ENCODE measurements at regions not wholly inside any gene's neighbourhood (a gene's known extent, or its start where the extent isn't known, plus 50 kb on each side); places are given as distances from the start of the nearest gene placed in this dataset.

DNA sequence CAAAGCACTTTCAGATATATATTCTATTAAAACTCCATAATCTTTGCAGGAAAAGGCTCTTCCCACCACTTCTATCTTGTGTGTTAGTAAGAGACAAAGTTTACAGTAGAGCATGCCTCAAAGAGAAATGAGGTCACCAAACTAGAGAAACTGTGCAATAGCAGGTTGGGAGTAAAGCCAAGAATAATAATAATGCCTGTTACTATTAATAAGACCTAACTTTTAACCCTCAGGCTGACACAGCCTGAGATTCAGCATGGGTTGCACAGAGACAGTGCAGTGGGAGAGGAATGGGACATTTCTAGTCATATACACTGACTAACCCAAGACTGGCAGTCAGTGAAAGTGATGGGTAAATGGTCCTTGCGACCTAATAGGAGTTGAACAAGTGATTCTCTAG is 320.2 kb upstream of the NFIA start:
- no peak overlapping the region for H3K4me3 ChIP-seq (replicated peaks; ENCODE audit: low read depth, low read length)
- TF ChIP-seq, protein P1, sequence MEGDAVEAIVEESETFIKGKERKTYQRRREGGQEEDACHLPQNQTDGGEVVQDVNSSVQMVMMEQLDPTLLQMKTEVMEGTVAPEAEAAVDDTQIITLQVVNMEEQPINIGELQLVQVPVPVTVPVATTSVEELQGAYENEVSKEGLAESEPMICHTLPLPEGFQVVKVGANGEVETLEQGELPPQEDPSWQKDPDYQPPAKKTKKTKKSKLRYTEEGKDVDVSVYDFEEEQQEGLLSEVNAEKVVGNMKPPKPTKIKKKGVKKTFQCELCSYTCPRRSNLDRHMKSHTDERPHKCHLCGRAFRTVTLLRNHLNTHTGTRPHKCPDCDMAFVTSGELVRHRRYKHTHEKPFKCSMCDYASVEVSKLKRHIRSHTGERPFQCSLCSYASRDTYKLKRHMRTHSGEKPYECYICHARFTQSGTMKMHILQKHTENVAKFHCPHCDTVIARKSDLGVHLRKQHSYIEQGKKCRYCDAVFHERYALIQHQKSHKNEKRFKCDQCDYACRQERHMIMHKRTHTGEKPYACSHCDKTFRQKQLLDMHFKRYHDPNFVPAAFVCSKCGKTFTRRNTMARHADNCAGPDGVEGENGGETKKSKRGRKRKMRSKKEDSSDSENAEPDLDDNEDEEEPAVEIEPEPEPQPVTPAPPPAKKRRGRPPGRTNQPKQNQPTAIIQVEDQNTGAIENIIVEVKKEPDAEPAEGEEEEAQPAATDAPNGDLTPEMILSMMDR (IDR thresholded peaks at IDR 0.05; ENCODE audit: low read depth, low read length, missing control alignments) = no peak
- no peak for DNase-seq (ENCODE audit: extremely low read depth, low read depth)

DNA sequence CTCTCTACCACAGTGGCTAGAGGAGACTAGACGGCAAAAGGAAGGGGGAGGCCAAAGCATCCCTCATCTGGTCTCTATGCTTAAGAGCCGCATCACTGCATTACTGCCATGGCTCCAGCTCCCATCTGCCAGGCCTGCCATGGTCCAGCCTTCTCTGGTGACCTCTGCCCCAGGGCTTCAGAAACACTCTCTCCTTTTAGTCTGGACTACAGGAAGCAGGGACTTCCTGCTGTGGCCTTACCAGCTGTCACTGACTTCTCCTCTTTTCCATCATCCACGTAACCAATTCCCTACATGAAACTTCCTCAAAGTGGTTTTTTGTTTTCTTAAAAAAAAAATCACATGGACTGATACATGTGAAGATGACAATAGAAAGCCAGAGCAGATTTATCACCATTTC is 323.1 kb upstream of the NFIA start:
- TF ChIP-seq, protein P1 (IDR thresholded peaks at IDR 0.05; ENCODE audit: low read depth, low read length, missing control alignments) = no peak
- H3K4me3 ChIP-seq (replicated peaks; ENCODE audit: low read depth, low read length) = no peak overlapping the region
- DNase-seq (ENCODE audit: extremely low read depth, low read depth) = no peak

DNA sequence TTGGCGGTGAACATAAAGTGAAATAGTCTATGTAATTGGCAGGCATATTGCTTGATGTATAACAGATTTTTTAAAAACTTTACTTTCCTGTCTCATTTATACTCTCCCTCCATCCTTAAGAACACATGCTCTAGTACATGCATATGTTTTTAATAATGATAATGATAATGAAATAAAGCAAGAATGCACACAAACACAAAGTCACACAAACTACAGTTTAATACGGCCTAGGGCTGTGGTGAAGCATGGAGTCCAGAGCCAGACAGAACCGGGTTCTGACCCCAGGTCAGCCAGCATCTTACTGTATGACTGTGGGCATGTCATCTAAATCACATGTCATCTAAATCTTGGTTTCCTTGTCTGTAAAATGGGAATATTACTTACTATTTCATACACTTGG is 324.9 kb upstream of the NFIA start:
- no peak for DNase-seq (ENCODE audit: extremely low read depth, low read depth)
- TF ChIP-seq, protein P1 (IDR thresholded peaks at IDR 0.05; ENCODE audit: low read depth, low read length, missing control alignments) = no peak
- H3K4me3 ChIP-seq (replicated peaks; ENCODE audit: low read depth, low read length) = no peak overlapping the region

DNA sequence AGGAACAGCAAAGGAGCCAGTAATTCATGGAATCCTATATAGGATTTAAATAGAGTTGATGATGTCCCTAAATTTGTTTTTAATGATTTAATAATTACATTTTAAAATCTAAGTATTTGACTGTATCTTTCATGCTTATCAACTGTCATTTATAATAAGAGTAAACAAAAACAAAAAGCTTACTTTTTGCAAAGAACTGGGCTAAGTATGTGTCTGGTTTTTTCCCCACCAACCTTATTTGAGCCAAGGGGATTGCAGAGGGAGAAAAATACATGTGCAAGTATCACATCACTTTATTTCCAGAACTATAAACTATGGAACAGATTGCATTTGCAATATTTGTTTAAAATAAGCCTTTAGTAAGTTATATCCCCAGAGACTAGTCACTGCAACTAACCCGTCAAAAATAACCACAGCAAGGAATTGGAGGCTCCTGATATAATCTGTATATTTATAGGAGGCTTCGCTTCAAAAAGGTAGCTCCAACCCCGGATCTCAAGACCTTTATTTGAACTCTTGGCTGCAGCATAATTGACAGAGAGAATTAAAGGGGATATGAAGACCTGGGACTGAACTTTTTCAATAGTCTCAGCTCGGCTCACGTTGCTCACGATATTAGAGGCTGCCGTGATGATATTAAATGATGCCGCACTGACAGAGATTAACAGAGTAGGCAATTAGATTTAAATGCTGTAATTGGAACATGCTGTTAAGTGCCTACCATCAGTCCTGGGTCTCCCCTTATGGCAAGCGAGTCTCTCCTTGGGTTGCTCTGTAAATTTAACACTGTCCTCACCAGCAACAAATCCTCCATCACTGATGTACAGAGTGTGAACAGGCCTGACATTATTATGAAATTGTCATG is 329.1 kb upstream of the NFIA start:
- TF ChIP-seq, protein P1 (IDR thresholded peaks at IDR 0.05; ENCODE audit: low read depth, low read length, missing control alignments) = no peak
- DNase-seq (ENCODE audit: extremely low read depth, low read depth) = no peak
- H3K4me3 ChIP-seq (replicated peaks; ENCODE audit: low read depth, low read length) = no peak overlapping the region

DNA sequence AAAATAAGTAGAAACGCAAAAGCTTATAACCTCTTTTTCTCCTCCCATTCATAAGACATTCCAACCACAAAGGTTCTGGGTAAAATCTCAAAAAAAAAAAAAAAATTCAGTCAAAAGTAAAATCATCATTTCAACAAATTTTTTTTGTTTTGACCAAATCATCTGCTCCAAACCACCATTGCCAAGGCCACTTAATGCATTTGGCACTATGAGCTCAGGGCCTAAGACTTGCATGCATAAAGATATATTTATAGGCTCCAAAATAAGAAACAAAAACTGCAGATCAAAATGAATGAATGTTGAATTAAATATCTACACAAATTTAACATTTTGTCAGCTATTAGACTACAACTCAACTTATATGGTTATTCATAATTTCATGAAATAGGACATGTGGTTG is 331.1 kb upstream of the NFIA start:
- H3K4me3 ChIP-seq (replicated peaks; ENCODE audit: low read depth, low read length) = no peak overlapping the region
- DNase-seq (ENCODE audit: extremely low read depth, low read depth) = no peak
- TF ChIP-seq, protein P1 (IDR thresholded peaks at IDR 0.05; ENCODE audit: low read depth, low read length, missing control alignments) = no peak

DNA sequence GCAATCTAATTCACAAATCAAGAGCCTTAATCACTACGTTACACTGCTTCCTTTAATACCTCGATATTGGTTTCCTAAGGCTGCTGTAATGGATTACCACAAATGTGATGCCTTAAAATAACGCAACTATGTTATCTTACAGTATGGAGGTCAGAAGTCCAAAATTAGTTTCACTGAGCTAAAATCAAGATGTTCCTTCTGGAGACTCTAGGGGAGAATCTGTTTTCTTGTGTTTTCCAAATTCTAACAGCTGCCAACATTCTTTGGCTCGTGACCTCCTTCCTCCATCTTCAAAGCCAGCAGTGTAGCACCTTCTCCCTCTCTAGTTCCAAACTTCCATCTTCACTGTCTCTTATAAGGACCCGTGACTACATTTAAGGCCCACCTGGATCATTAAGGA is 335.0 kb upstream of the NFIA start:
- no peak overlapping the region for H3K4me3 ChIP-seq (replicated peaks; ENCODE audit: low read depth, low read length)
- DNase-seq (ENCODE audit: extremely low read depth, low read depth) = no peak
- TF ChIP-seq, protein P1 (IDR thresholded peaks at IDR 0.05; ENCODE audit: low read depth, low read length, missing control alignments) = no peak

All from HFF-Myc (cell line).